ENCODE measurements at regions not wholly inside any gene's neighbourhood (a gene's known extent, or its start where the extent isn't known, plus 50 kb on each side); places are given as distances from the start of the nearest gene placed in this dataset.

- BruUV-seq (replicated peaks) = no TSS peak
- H3K9ac ChIP-seq (ENCODE audit: low read length) = no peak overlapping the region
Observed at GRCh38 chr1:38101037-38101785, 54.6 kb upstream of the POU3F1 start.

More at GRCh38 chr1:38101037-38101785, 54.6 kb upstream of the POU3F1 start:
- H3K27ac ChIP-seq (ENCODE audit: low read depth, low read length) = no peak overlapping the region
- H3K4me1 ChIP-seq (ENCODE audit: control insufficient read depth in 1 of 2, insufficient read depth in 2 of 2, low read length in 2 of 2) = no peaks in the 10 kb centered on the region
- ATAC-seq (no peak), DNase-seq (ENCODE audit: low read depth, low spot score) (no peak)
- H3K9me3 ChIP-seq (ENCODE audit: control insufficient read depth in 1 of 2, insufficient read depth in 1 of 2, low read depth in 1 of 2, low read length in 2 of 2) = no peaks in the 10 kb centered on the region
- POLR2A ChIA-PET = no interaction called here
- no peaks in the 10 kb centered on the region for H3K79me2 ChIP-seq (ENCODE audit: insufficient read depth, low read length)
- no peaks in the 10 kb centered on the region for H3K9me2 ChIP-seq (ENCODE audit: insufficient read depth)
- H3K36me3 ChIP-seq (ENCODE audit: control insufficient read depth in 1 of 2, insufficient read depth in 2 of 2, low read length in 2 of 2) = no peaks in the 10 kb centered on the region
- H4K20me1 ChIP-seq (ENCODE audit: insufficient read depth) = no peaks in the 10 kb centered on the region
- H3K4me2 ChIP-seq (ENCODE audit: low read length) = no peak overlapping the region
- TF ChIP-seq ZNF274 (IDR thresholded peaks at IDR 0.05; ENCODE audit: low read depth, low read length) (no peak), ATF3 (IDR thresholded peaks at IDR 0.05) (no peak), MAX (IDR thresholded peaks at IDR 0.05) (no peak), EGR1 (IDR thresholded peaks at IDR 0.05; ENCODE audit: low read depth) (no peak), POLR2AphosphoS5 (IDR thresholded peaks at IDR 0.05; ENCODE audit: low read depth, low read length) (no peak), CTCF (IDR thresholded peaks at IDR 0.05 in 2 of 3, conservative IDR thresholded peaks at IDR 0.05 in 1 of 3; ENCODE audit: borderline replicate concordance in 1 of 3, insufficient read depth in 1 of 3, low read depth in 2 of 3, low read length in 2 of 3) (no peak), ELF1 (IDR thresholded peaks at IDR 0.05; ENCODE audit: borderline replicate concordance, low read depth) (no peak), SRF (IDR thresholded peaks at IDR 0.05; ENCODE audit: low read depth) (no peak), EZH2 (IDR thresholded peaks at IDR 0.05) (no peak), REST (IDR thresholded peaks at IDR 0.05; ENCODE audit: low read depth) (no peak)
- RAD21 ChIA-PET (ENCODE audit: low non-redundant PET in 1 of 2, low total read pairs in 2 of 2, uncharacterized antibody in 2 of 2, unreplicated experiment in 2 of 2) = no interaction called here
- intact Hi-C loops (cut with micrococcal nuclease) = no loop called here
- no peaks in the 10 kb centered on the region for H3K27me3 ChIP-seq (ENCODE audit: insufficient read depth, low read length)
- no peak overlapping the region for H3K4me3 ChIP-seq (replicated peaks in 1 of 2; ENCODE audit: low read depth in 1 of 2, low read length in 2 of 2)
- no peak overlapping the region for H2AFZ ChIP-seq (ENCODE audit: low read depth, low read length, poor library complexity, severe bottlenecking)
- CTCF ChIA-PET = no interaction called here
